ENCODE measurements at regions not wholly inside any gene's neighbourhood (a gene's known extent, or its start where the extent isn't known, plus 50 kb on each side); places are given as distances from the start of the nearest gene placed in this dataset.

- TF ChIP-seq CTCF (IDR thresholded peaks at IDR 0.05; ENCODE audit: insufficient read depth, low read length) = no peak
- no peak for TF ChIP-seq POLR2AphosphoS5 (IDR thresholded peaks at IDR 0.05; ENCODE audit: low read depth)
- no peak for TF ChIP-seq SPI1 (IDR thresholded peaks at IDR 0.05; ENCODE audit: borderline replicate concordance, low read depth)
- no peak for TF ChIP-seq REST (IDR thresholded peaks at IDR 0.05; ENCODE audit: insufficient replicate concordance, low read depth)
- TF ChIP-seq GABPA (IDR thresholded peaks at IDR 0.05; ENCODE audit: low read depth) = no peak
Measured at GRCh38 chr4:99763635-99764101, 53.0 kb upstream of the DAPP1 start.

Data from HL-60 (cell line).